ENCODE measurements at regions not wholly inside any gene's neighbourhood (a gene's known extent, or its start where the extent isn't known, plus 50 kb on each side); places are given as distances from the start of the nearest gene placed in this dataset.

DNA sequence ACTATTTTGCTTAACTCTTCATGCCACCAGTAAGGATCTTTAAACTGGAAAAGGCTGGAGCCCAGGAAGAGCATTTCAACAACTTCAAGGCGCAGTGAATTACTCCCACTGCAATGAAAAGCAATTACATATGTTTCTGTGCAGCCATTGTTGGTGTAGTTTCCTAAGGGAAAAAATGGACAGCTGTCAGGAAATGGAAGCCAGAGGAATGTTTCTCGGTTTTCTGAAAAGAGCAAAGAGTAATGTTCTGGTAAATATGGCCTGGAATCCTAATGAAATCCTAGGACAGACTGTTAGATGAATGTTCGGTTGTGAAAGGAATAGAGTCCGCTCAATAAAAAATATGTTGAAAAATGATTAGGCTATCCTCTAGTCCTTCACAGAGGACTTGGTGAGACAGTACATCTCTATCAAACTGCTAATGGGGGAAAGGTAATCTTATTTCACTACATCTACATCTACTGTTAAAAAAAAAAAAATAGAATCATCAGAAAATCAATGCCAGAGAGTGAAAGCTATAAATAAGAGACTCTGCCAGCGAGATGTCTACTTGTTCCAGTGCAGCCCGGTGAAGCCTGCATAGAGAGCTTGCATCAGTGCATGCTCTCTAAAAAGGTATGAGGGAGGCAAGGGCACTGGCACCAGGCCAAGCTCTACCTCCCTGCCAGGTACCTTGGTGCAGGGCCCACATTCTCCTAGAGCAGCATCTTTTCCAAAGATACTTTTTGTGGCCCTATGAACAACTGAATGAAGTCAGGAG, 68.2 kb upstream of the TJP1 start:
- H3K4ac ChIP-seq (replicated peaks; ENCODE audit: insufficient read length, low read depth, low read length), result no peak overlapping the region
- H3K4me1 ChIP-seq (replicated peaks in 1 of 4; ENCODE audit: control insufficient read depth in 3 of 4, insufficient read depth in 4 of 4, low read length in 3 of 4), result peaks cover 6 to 16% (median 9%) of the 10 kb centered on the region in 4 experiments; a peak in 6 of 7 replicates
- no peak overlapping the region for H3K18ac ChIP-seq (ENCODE audit: extremely low read depth, low read length)
- H3K23me2 ChIP-seq (ENCODE audit: low read depth, low read length), result no peaks in the 10 kb centered on the region
- H2AFZ ChIP-seq (ENCODE audit: low read length), result no peak overlapping the region
- H3K27me3 ChIP-seq (replicated peaks in 1 of 4; ENCODE audit: control insufficient read depth in 3 of 4, extremely low read depth in 1 of 4, insufficient read depth in 3 of 4, low read length in 3 of 4), result no peaks in the 10 kb centered on the region
- no peak overlapping the region for H4K5ac ChIP-seq (ENCODE audit: insufficient read length, low read depth, low read length)
- no peak overlapping the region for H3K23ac ChIP-seq (ENCODE audit: insufficient read length)
- H3K56ac ChIP-seq (replicated peaks; ENCODE audit: insufficient read length, low read depth, low read length), result no peak overlapping the region
- no peak overlapping the region for H3K14ac ChIP-seq (ENCODE audit: insufficient read length)
- H4K91ac ChIP-seq (replicated peaks; ENCODE audit: insufficient read length, low read length), result no peak overlapping the region
- no peak overlapping the region for H2BK20ac ChIP-seq (ENCODE audit: low read length)
- ChIA-PET CTCF (ENCODE audit: partially characterized antibody) (interaction anchor here (0.6 to 1.3 kb wide), 5 partner anchors 9 to 101 kb away, joined by 3 to 8 read pairs (median 3); no protein-coding TSS in a partner anchor), POLR2A (ENCODE audit: partially characterized antibody) (interaction anchor here (0.6 kb wide), 1 partner anchor 1326 kb away, joined by 4 read pairs; no protein-coding TSS in a partner anchor)
- no peak overlapping the region for H2BK15ac ChIP-seq (ENCODE audit: low read length)
- peak overlapping the region; percentile 2 for H2BK12ac ChIP-seq (ENCODE audit: low read depth, low read length)
- H3K27ac ChIP-seq (ENCODE audit: low read depth, low read length), result no peak overlapping the region
- WGBS, 2 experiments (ENCODE audit: extremely low coverage in 1 of 2, insufficient coverage in 1 of 2, insufficient read length in 1 of 2, insufficient replicate concordance in 2 of 2, low coverage in 1 of 2, low lambda C conversion rate in 2 of 2, missing lambda C conversion rate in 1 of 2), result 91% methylated on average over 6 of the region's 6 CpGs; no CpG with 5 or more reads in 1 of the 2 experiments
- H3K79me2 ChIP-seq (ENCODE audit: control insufficient read depth in 1 of 2, insufficient read depth in 2 of 2, low read length in 2 of 2), result no peaks in the 10 kb centered on the region
- H4K20me1 ChIP-seq (replicated peaks in 1 of 2; ENCODE audit: control insufficient read depth in 1 of 2, insufficient read depth in 2 of 2, low read length in 2 of 2), result no peaks in the 10 kb centered on the region
- no peak for DNase-seq (ENCODE audit: low read depth in 1 of 2, low spot score in 2 of 2)
- no peaks in the 10 kb centered on the region for H3K36me3 ChIP-seq (ENCODE audit: control insufficient read depth in 2 of 4, insufficient read depth in 4 of 4, low read length in 3 of 4)
- H2AK5ac ChIP-seq (ENCODE audit: low read depth, low read length), result no peak overlapping the region
- peak; percentile 39 for FAIRE-seq
- H3K9ac ChIP-seq (replicated peaks in 1 of 4; ENCODE audit: extremely low read depth in 1 of 4, low read depth in 3 of 4, low read length in 3 of 4), result no peak overlapping the region
- 0 out of 4 replicates have a peak, but pooled peaks cover 0 to 5% of the 10 kb centered on the region in 2 experiments for H3K9me3 ChIP-seq (ENCODE audit: insufficient read depth in 2 of 2, low read depth in 1 of 2, low read length in 1 of 2)
- no peak overlapping the region for H2BK5ac ChIP-seq (ENCODE audit: low read depth, low read length)
- no peaks in the 10 kb centered on the region for H3K79me1 ChIP-seq (ENCODE audit: low read depth, low read length)
- 0 out of 8 replicates have a peak overlapping the region, but pooled peaks of 1 of the 4 experiments have one; percentile 3 for H3K4me3 ChIP-seq (ENCODE audit: extremely low read depth in 1 of 4, insufficient read depth in 2 of 4, low read depth in 3 of 4, low read length in 4 of 4)
- H2BK120ac ChIP-seq (replicated peaks; ENCODE audit: low read depth, low read length), result no peak overlapping the region
- TF ChIP-seq RNF2 (IDR thresholded peaks at IDR 0.05; ENCODE audit: borderline replicate concordance, low read depth, low read length, missing control alignments, poor library complexity, severe bottlenecking), result no peak
- H3K4me2 ChIP-seq (ENCODE audit: insufficient read depth in 1 of 2, low read depth in 2 of 2, low read length in 2 of 2), result peak overlapping the region in 1 of 2 experiments; percentile 5; a peak in 1 of 4 replicates
- H4K8ac ChIP-seq (ENCODE audit: extremely low read depth, insufficient read depth, low read length), result no peak overlapping the region
